Esophagus squamous epithelium (tissue), 4 donors: ENCODE measurements at regions not wholly inside any gene's neighbourhood (a gene's known extent, or its start where the extent isn't known, plus 50 kb on each side); places are given as distances from the start of the nearest gene placed in this dataset.

Source experiments
- CTCF ChIP-seq, 6 experiments: fragments of 450-650 bp in 4 of 6; fragments of 200-600 bp in 2 of 6; sonication (generic) in 2 of 6; IDR thresholded peaks; one replicate each; pipeline ENCODE4 v1.5.1; 2016 to 2019; ENCODE audit warnings: antibody characterized with exemption in 6 of 6, mild to moderate bottlenecking in 4 of 6, moderate library complexity in 4 of 6
- POLR2A ChIP-seq, 4 donors: fragments of 450-650 bp; IDR thresholded peaks; one replicate each; pipeline ENCODE4 v1.6.1; 2017; ENCODE audit warnings: antibody characterized with exemption in 4 of 4, mild to moderate bottlenecking in 4 of 4, moderate library complexity in 3 of 4

GRCh38 chr6:145276756-145277155, 458.6 kb downstream of the EPM2A start:
- no peak for TF ChIP-seq POLR2A (IDR thresholded peaks at IDR 0.05)
- TF ChIP-seq CTCF (IDR thresholded peaks at IDR 0.05), result no peak
